Epithelial cell of esophagus (primary cell): ENCODE measurements at regions not wholly inside any gene's neighbourhood (a gene's known extent, or its start where the extent isn't known, plus 50 kb on each side); places are given as distances from the start of the nearest gene placed in this dataset.
A peak's percentile ranks its signal among the peaks of the same experiment; 100 is the strongest.

Experiments
- DNase-seq: peaks from one replicate; pipeline ENCODE4 v3.0.0; 2010; ENCODE audit warnings: low read depth
- H3K4me3 ChIP-seq: 2 replicates; pipeline ENCODE4 v1.5.1; 2011; ENCODE audit warnings: mild to moderate bottlenecking, low read length, control low read depth
- TF ChIP-seq, protein P1 (sequence below): IDR thresholded peaks from 2 replicates; pipeline ENCODE4 v1.5.1; 2011; ENCODE audit warnings: low read depth, mild to moderate bottlenecking, low read length, control low read depth, inconsistent platforms; ENCODE audit not compliant: insufficient read depth; ENCODE audit errors: missing control alignments

DNA sequence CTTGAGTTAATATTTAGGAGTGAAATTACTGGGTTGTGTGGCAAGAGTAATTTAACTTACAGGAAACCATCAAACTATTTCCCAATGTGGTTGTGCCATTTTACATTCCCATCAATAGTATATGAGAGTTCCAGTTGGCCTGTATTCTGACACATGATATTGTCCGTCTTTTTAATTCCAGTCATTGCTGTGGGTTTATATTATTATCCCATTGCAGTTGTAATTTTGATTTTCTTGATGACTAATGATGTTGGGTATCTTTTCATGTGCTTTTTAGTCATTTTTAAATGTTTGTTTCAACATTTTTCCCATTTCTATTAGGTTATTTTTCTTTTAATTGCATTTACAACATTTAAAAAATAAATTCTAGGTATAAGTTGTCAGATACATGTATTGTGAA lies 614.0 kb downstream of the UTRN start:
- TF ChIP-seq, protein P1, sequence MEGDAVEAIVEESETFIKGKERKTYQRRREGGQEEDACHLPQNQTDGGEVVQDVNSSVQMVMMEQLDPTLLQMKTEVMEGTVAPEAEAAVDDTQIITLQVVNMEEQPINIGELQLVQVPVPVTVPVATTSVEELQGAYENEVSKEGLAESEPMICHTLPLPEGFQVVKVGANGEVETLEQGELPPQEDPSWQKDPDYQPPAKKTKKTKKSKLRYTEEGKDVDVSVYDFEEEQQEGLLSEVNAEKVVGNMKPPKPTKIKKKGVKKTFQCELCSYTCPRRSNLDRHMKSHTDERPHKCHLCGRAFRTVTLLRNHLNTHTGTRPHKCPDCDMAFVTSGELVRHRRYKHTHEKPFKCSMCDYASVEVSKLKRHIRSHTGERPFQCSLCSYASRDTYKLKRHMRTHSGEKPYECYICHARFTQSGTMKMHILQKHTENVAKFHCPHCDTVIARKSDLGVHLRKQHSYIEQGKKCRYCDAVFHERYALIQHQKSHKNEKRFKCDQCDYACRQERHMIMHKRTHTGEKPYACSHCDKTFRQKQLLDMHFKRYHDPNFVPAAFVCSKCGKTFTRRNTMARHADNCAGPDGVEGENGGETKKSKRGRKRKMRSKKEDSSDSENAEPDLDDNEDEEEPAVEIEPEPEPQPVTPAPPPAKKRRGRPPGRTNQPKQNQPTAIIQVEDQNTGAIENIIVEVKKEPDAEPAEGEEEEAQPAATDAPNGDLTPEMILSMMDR: no peak
- no peak overlapping the region for H3K4me3 ChIP-seq
- DNase-seq: no peak

DNA sequence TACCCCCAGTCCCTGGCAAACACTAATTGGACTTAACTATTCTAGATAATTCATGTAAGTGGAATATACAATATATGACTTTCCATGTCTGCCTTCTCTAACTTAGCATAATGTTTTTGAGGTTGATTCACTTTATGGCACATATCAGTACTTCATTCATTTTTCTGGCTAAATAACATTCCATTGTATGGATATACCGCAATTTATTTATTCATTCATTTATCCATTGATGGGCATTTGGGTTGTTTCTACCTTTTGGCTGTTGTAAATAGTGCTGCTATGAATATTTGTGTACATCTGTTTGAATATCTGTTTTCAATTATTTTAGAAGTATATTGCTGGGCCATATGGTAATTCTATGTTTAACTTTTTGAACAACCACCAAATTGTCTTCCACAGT lies 616.3 kb downstream of the UTRN start:
- no peak overlapping the region for H3K4me3 ChIP-seq
- TF ChIP-seq, protein P1: no peak
- DNase-seq: no peak

DNA sequence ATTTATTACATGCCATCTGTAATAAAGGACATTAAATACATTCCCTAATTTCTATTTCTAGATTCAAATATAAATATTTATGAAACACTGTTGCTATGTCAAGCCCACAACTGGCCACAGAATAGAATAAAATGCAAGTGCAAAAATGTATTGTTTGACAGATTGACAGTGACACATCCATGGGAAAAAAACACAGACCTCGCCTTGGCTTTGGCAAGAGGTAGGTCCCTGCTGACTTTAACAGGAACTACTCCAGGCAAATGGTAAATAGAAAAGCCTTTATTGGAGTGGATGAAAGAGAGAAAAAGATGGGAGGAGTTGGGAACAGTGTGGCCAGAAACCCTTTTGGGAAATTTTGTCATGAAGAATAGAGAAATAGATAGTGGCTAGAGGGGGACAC lies 622.9 kb downstream of the UTRN start:
- H3K4me3 ChIP-seq: no peak overlapping the region
- DNase-seq: peak; percentile 10
- TF ChIP-seq, protein P1: no peak

DNA sequence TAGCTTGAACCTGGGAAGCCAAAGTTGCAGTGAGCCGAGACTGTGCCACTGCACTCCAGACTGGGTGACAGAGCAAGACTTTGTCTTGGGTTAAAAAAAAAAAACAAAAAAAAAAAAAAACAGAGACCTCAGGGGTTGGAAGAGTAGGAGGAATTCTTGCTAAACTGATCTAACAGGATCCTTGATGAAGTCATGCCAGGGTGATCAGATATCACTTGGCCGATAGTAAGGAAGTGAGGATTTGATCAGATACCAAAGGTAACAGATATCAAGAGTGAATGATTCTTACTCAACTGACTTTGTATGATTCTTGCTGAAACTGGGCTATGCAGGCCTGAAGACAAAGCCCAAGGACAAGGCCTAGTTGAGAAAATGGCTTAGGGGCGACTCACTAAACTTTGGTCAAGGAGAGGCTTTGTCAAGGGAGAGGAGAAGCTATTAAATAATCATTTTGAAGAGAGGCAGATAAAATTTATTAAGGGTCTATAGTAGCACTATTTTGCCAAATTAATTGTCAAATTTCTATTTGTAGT lies 624.7 kb downstream of the UTRN start:
- H3K4me3 ChIP-seq: no peak overlapping the region
- TF ChIP-seq, protein P1: no peak
- peak; percentile 59 for DNase-seq

DNA sequence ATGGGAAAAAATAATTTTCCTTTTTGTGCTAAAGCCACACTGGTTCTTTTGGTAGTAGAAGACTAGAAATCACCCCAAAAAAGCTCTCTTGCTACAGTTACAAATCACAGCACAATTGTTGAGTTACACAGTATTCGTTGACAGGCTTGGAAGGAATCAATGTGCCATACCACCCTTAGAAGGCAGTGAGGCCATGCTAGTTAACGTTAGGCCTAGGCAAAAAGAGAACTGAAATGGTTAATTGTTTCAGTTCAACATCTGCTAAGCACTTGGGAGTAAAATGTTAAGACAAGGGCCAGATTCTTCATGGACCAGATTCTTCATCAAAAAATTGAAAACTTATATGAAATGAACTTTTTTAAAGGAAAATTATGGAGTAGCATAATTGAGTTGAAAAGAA lies 626.2 kb downstream of the UTRN start:
- no peak overlapping the region for H3K4me3 ChIP-seq
- TF ChIP-seq, protein P1: no peak

DNA sequence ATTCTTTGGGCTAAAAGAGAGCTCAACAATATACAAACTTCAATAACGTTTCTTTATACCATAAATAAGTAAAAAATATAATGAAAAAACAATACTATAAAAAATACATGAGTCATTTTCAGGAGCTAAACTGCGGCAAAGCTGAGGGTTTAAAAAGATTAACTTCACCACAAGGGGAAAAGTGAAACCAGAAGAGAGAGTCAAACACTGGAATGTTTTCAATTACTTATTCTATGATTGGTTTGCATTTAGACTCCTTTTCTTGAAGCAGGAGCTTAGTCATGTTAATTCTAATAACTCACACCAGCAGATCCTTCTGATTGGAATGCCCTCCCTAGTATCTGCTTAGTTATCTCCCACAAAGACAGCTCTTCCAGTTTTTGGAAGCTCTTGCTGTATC lies 627.3 kb downstream of the UTRN start:
- peak; percentile 22 for DNase-seq
- TF ChIP-seq, protein P1: no peak
- no peak overlapping the region for H3K4me3 ChIP-seq

More for the DNA sequence above, 626.2 kb downstream of the UTRN start:
- DNase-seq: no peak

DNA sequence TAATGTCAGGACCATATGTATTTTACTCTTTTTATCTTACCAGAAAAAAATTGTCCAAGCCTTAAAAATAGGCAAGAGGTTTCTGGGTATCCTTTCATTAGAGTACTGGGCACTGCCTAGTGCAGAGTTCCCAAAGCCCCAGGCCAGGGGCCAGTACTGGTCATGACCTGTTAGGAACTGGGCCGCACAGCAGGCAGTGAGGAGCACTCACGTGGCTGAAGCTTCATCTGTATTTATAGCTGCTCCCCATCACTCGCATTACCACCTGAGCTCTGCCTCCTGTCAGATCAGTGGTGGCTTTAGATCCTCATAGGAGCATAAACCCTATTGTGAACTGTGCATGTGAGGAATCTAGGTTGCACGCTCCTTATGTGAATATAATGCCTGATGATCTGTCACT lies 632.9 kb downstream of the UTRN start:
- no peak overlapping the region for H3K4me3 ChIP-seq
- TF ChIP-seq, protein P1: no peak
- no peak for DNase-seq
